MM.1S (cell line): ENCODE measurements at regions not wholly inside any gene's neighbourhood (a gene's known extent, or its start where the extent isn't known, plus 50 kb on each side); places are given as distances from the start of the nearest gene placed in this dataset.

Source experiments
- EZH2 ChIP-seq: fragments of 300-600 bp; sonication (generic); optimal IDR thresholded peaks from 2 replicates; pipeline ENCODE3; 2017; ENCODE audit warnings: low read depth, mild to moderate bottlenecking, antibody characterized with exemption, low read length, mixed read lengths
- TF ChIP-seq, protein P1 (sequence below): fragments of 300-600 bp; sonication (generic); IDR thresholded peaks from 2 replicates; pipeline ENCODE4 v1.5.1; 2016; ENCODE audit warnings: antibody characterized with exemption, low read length, mixed read lengths

DNA sequence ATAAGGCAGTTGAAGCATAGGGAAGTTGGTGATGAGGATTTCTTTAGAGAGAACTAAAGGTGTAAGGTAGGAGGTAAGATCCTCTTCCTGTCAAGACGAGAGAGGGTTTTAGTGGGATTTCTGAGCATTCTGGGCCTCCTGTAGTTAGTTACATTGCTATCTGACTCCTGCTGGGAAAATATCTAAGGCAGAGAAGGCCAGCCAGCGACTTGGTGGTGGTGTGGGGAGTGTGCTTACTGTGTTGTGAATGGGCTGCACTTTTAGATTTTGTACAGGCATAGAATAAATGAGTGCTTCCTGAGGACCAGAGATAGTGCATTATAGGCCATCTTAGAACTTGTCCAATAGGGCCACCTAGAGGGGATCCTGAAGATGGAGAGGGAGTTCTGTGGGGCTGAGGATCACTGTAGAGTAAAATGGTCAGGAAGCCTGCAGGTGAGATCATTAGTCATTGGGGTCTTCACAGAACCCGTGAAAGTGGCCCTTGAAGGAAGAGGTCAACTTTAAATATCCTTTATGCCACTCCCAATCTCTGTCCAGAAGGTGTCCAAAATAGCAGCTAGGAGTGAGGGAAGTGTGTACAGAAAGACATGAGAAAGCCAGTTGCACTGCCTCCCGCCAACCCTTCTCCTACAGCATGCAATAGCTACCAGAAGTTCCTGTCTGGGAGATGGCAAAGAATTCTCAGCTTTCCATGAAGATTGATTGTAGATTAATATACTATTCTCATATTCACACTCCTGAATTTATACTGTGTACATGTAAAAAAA lies 266.6 kb downstream of the POLR1F start:
- no peak for TF ChIP-seq EZH2
- TF ChIP-seq, protein P1, sequence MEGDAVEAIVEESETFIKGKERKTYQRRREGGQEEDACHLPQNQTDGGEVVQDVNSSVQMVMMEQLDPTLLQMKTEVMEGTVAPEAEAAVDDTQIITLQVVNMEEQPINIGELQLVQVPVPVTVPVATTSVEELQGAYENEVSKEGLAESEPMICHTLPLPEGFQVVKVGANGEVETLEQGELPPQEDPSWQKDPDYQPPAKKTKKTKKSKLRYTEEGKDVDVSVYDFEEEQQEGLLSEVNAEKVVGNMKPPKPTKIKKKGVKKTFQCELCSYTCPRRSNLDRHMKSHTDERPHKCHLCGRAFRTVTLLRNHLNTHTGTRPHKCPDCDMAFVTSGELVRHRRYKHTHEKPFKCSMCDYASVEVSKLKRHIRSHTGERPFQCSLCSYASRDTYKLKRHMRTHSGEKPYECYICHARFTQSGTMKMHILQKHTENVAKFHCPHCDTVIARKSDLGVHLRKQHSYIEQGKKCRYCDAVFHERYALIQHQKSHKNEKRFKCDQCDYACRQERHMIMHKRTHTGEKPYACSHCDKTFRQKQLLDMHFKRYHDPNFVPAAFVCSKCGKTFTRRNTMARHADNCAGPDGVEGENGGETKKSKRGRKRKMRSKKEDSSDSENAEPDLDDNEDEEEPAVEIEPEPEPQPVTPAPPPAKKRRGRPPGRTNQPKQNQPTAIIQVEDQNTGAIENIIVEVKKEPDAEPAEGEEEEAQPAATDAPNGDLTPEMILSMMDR = peak; percentile 33
